ENCODE measurements at regions not wholly inside any gene's neighbourhood (a gene's known extent, or its start where the extent isn't known, plus 50 kb on each side); places are given as distances from the start of the nearest gene placed in this dataset.

DNA sequence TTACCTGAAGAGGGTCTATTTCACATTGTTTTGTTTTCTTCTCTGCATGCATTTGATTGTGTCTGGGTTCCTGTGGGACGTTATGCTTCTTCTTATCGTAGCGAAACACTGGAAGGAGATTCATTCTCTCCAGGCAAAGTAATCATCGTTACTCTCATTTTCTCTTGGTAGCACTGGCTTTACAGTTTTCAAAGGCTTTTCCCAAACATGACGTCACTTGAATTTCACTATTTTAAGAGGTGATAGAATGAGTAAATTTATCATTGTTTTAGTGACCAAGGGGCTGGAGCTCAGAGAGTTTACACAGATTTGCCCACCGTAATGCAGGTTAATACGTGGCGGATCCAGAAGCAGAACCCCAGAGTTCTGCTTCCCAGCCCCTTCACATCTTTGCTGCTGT lies 391.4 kb downstream of the DCDC2C start:
- TF ChIP-seq, protein P1, sequence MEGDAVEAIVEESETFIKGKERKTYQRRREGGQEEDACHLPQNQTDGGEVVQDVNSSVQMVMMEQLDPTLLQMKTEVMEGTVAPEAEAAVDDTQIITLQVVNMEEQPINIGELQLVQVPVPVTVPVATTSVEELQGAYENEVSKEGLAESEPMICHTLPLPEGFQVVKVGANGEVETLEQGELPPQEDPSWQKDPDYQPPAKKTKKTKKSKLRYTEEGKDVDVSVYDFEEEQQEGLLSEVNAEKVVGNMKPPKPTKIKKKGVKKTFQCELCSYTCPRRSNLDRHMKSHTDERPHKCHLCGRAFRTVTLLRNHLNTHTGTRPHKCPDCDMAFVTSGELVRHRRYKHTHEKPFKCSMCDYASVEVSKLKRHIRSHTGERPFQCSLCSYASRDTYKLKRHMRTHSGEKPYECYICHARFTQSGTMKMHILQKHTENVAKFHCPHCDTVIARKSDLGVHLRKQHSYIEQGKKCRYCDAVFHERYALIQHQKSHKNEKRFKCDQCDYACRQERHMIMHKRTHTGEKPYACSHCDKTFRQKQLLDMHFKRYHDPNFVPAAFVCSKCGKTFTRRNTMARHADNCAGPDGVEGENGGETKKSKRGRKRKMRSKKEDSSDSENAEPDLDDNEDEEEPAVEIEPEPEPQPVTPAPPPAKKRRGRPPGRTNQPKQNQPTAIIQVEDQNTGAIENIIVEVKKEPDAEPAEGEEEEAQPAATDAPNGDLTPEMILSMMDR (IDR thresholded peaks at IDR 0.05): no peak
- no peak for TF ChIP-seq POLR2A (IDR thresholded peaks at IDR 0.05)

All from thyroid gland (tissue), 4 donors.